Type B pancreatic cell (in vitro differentiated cells): ENCODE measurements at regions not wholly inside any gene's neighbourhood (a gene's known extent, or its start where the extent isn't known, plus 50 kb on each side); places are given as distances from the start of the nearest gene placed in this dataset.
A peak's percentile ranks its signal among the peaks of the same experiment; 100 is the strongest.
"Not testable (repeated sequence)": the region's sequence is repeated elsewhere in the genome, so short reads cannot be mapped to it uniquely, and the experiment has no call there.

ENCODE experiments used
- DNase-seq: peaks from one replicate; pipeline ENCODE4 v3.0.0; 2021; ENCODE audit warnings: mixed read lengths; ENCODE audit not compliant: unreplicated experiment; ENCODE audit errors: extremely low spot score
- H3K27ac Mint-ChIP-seq: 2 replicates; pipeline ENCODE4 v1.8.0; 2021; ENCODE audit warnings: mild to moderate bottlenecking, mixed read lengths
- H3K27me3 Mint-ChIP-seq: 2 replicates; pipeline ENCODE4 v1.8.0; 2021; ENCODE audit warnings: mixed read lengths
- H3K36me3 Mint-ChIP-seq: 2 replicates; pipeline ENCODE4 v1.8.0; 2021; ENCODE audit warnings: mixed read lengths
- H3K4me1 Mint-ChIP-seq: one replicate; pipeline ENCODE4 v1.8.0; 2021; ENCODE audit warnings: mixed read lengths; ENCODE audit not compliant: unreplicated experiment
- H3K4me3 Mint-ChIP-seq: 2 replicates; pipeline ENCODE4 v1.8.0; 2021; ENCODE audit warnings: mild to moderate bottlenecking, mixed read lengths
- H3K9me3 Mint-ChIP-seq: 2 replicates; pipeline ENCODE4 v1.8.0; 2021; ENCODE audit warnings: mixed read lengths
- TF ChIP-seq, protein P1 (sequence below): fragments of 200-600 bp; sonication (generic); conservative IDR thresholded peaks from 2 replicates; pipeline ENCODE4 v1.5.0; 2021; ENCODE audit warnings: antibody characterized with exemption, mild to moderate bottlenecking

GRCh38 chr1:228669242-228669585 lies 66.1 kb upstream of the RHOU start:
- Mint-ChIP-seq H3K4me1 (peaks cover 11% of the 10 kb centered on the region), H3K27me3 (no peaks in the 10 kb centered on the region), H3K36me3 (no peaks in the 10 kb centered on the region), H3K4me3 (no peak overlapping the region), H3K27ac (peak overlapping the region; percentile 53), H3K9me3 (no peaks in the 10 kb centered on the region)
- DNase-seq = no peak
- TF ChIP-seq, protein P1, sequence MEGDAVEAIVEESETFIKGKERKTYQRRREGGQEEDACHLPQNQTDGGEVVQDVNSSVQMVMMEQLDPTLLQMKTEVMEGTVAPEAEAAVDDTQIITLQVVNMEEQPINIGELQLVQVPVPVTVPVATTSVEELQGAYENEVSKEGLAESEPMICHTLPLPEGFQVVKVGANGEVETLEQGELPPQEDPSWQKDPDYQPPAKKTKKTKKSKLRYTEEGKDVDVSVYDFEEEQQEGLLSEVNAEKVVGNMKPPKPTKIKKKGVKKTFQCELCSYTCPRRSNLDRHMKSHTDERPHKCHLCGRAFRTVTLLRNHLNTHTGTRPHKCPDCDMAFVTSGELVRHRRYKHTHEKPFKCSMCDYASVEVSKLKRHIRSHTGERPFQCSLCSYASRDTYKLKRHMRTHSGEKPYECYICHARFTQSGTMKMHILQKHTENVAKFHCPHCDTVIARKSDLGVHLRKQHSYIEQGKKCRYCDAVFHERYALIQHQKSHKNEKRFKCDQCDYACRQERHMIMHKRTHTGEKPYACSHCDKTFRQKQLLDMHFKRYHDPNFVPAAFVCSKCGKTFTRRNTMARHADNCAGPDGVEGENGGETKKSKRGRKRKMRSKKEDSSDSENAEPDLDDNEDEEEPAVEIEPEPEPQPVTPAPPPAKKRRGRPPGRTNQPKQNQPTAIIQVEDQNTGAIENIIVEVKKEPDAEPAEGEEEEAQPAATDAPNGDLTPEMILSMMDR = no peak

- peak overlapping the region; percentile 81 for H3K4me3 Mint-ChIP-seq
- H3K27me3 Mint-ChIP-seq, DNase-seq, H3K36me3 Mint-ChIP-seq, H3K9me3 Mint-ChIP-seq: not testable (repeated sequence)
- H3K27ac Mint-ChIP-seq = peak overlapping the region; percentile 73
- peaks cover 15% of the 10 kb centered on the region for H3K4me1 Mint-ChIP-seq
These were observed 54.2 kb upstream of the RHOU start for GRCh38 chr1:228681076-228681565.

DNA sequence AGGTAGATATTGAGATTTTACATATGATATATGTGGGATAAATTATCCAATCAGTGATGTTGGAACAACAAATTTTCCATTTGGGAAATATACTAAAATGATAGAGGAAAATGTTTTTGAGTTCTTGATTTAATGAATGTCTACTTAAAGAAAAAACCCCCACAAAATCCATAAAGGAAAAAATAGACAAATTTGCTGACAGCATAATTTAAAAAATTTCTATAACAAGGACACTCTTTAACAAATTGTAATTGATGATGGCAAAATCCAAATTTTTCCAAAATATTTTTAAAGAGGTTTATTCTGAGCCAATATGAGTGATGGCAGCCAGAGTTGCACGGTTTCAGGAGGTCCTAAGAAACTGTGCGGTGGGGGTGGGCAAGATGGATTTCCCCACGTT lies 51.9 kb upstream of the RHOU start:
- Mint-ChIP-seq H3K27me3 (peaks cover 7% of the 10 kb centered on the region), H3K4me1 (peaks cover 15% of the 10 kb centered on the region), H3K4me3 (no peak overlapping the region), H3K27ac (no peak overlapping the region), H3K9me3 (no peaks in the 10 kb centered on the region), H3K36me3 (no peaks in the 10 kb centered on the region)
- TF ChIP-seq, protein P1 = no peak
- DNase-seq = no peak

- H3K4me1 Mint-ChIP-seq = peaks cover 22% of the 10 kb centered on the region
- no peak for DNase-seq
- TF ChIP-seq, protein P1 = no peak
- H3K4me3 Mint-ChIP-seq = no peak overlapping the region
- H3K36me3 Mint-ChIP-seq = no peaks in the 10 kb centered on the region
- peaks cover 6% of the 10 kb centered on the region for H3K27me3 Mint-ChIP-seq
- no peaks in the 10 kb centered on the region for H3K9me3 Mint-ChIP-seq
- H3K27ac Mint-ChIP-seq = no peak overlapping the region
These were observed 50.7 kb upstream of the RHOU start for GRCh38 chr1:228684607-228685006.

DNA sequence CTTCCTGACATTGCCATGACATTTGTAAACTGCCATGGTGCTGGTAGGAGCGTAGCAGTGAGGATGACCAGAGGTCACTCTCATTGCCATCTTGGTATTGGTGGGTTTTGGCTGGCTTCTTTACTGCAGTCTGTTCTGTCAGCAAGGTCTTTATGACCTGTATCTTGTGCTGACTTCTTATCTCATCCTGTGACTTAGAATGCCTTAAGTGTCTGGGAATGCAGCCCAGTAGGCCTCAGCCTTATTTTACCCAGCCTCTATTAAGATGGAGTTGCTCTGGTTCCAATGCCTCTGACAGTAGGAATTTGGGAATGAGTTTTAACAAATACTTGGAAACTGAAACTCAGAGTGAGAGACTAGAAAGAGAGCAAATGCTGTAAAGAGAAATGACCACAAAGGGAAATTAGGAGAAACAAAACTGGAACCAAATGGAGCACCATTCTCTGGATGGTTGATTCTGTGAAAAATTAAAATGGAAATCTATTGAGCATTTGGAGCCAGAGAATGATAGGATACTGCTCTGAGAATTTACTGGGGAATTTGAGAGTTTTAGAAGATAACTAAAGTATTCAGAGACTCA lies 50.1 kb upstream of the RHOU start:
- no peaks in the 10 kb centered on the region for H3K9me3 Mint-ChIP-seq
- peaks cover 26% of the 10 kb centered on the region for H3K4me1 Mint-ChIP-seq
- TF ChIP-seq, protein P1 = no peak
- no peak overlapping the region for H3K27ac Mint-ChIP-seq
- H3K4me3 Mint-ChIP-seq = no peak overlapping the region
- no peaks in the 10 kb centered on the region for H3K36me3 Mint-ChIP-seq
- DNase-seq = no peak
- H3K27me3 Mint-ChIP-seq = peaks cover 5% of the 10 kb centered on the region
